Uterus (tissue), 2 donors: ENCODE measurements at regions not wholly inside any gene's neighbourhood (a gene's known extent, or its start where the extent isn't known, plus 50 kb on each side); places are given as distances from the start of the nearest gene placed in this dataset.
"Not testable (repeated sequence)": the region's sequence is repeated elsewhere in the genome, so short reads cannot be mapped to it uniquely, and the experiment has no call there.

Experiments used
- POLR2A ChIP-seq, 2 donors: fragments of 450-650 bp; IDR thresholded peaks; one replicate each; pipeline ENCODE4 v1.6.1; 2016; ENCODE audit warnings: antibody characterized with exemption in 2 of 2, mild to moderate bottlenecking in 1 of 2, moderate library complexity in 1 of 2
- TF ChIP-seq, protein P1 (sequence below), 4 experiments: fragments of 200-600 bp in 2 of 4; fragments of 450-650 bp in 2 of 4; sonication (generic) in 2 of 4; IDR thresholded peaks; one replicate each; pipeline ENCODE4 v1.5.1; 2016 to 2019; ENCODE audit warnings: antibody characterized with exemption in 4 of 4, mild to moderate bottlenecking in 2 of 4, moderate library complexity in 1 of 4

DNA sequence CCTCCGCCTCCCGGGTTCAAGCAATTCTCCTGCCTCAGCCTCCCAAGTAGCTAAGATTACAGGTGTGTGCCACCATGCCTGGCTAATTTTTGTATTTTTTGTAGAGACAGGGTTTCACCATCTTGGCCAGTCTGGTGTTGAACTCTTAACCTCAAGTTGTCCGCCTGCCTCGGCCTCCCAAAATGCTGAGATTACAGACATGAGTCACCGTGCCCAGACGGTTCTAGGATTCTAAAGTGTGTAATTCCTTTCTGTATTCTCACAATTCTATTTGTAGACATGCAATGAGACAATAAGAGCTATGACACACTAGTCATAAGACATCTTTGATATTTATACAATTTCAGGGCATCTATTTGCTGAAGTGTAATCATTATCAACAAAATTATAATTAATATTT is 585.0 kb upstream of the FLRT2 start:
- TF ChIP-seq, protein P1, sequence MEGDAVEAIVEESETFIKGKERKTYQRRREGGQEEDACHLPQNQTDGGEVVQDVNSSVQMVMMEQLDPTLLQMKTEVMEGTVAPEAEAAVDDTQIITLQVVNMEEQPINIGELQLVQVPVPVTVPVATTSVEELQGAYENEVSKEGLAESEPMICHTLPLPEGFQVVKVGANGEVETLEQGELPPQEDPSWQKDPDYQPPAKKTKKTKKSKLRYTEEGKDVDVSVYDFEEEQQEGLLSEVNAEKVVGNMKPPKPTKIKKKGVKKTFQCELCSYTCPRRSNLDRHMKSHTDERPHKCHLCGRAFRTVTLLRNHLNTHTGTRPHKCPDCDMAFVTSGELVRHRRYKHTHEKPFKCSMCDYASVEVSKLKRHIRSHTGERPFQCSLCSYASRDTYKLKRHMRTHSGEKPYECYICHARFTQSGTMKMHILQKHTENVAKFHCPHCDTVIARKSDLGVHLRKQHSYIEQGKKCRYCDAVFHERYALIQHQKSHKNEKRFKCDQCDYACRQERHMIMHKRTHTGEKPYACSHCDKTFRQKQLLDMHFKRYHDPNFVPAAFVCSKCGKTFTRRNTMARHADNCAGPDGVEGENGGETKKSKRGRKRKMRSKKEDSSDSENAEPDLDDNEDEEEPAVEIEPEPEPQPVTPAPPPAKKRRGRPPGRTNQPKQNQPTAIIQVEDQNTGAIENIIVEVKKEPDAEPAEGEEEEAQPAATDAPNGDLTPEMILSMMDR (IDR thresholded peaks at IDR 0.05): not testable (repeated sequence)
- TF ChIP-seq POLR2A (IDR thresholded peaks at IDR 0.05): not testable (repeated sequence)
